ENCODE measurements at regions not wholly inside any gene's neighbourhood (a gene's known extent, or its start where the extent isn't known, plus 50 kb on each side); places are given as distances from the start of the nearest gene placed in this dataset.

GRCh38 chr9:11933926-11934325, 759.3 kb upstream of the TYRP1 start:
- H3K27ac ChIP-seq (ENCODE audit: low read depth, low read length) = no peak overlapping the region
- peaks cover 11% of the 10 kb centered on the region for H3K9me3 ChIP-seq (ENCODE audit: control insufficient read depth, insufficient read depth, low read length)
- POLR2A ChIA-PET = no interaction called here
- no peaks in the 10 kb centered on the region for H3K27me3 ChIP-seq (ENCODE audit: control insufficient read depth, insufficient read depth, low read length)
- H3K4me3 ChIP-seq (ENCODE audit: low read depth, low read length) = no peak overlapping the region
- DNase-seq (ENCODE audit: low read depth, low spot score) = no peak
- CTCF ChIA-PET = no interaction called here
- no peak for TF ChIP-seq CTCF (IDR thresholded peaks at IDR 0.05; ENCODE audit: low read depth, low read length)

GRCh38 chr9:11946531-11946930, 746.7 kb upstream of the TYRP1 start:
- Histone ChIP-seq H3K9me3 (ENCODE audit: control insufficient read depth, insufficient read depth, low read length) (peaks cover 6% of the 10 kb centered on the region), H3K4me3 (ENCODE audit: low read depth, low read length) (no peak overlapping the region), H3K27me3 (ENCODE audit: control insufficient read depth, insufficient read depth, low read length) (no peaks in the 10 kb centered on the region), H3K27ac (ENCODE audit: low read depth, low read length) (no peak overlapping the region)
- POLR2A ChIA-PET = no interaction called here
- DNase-seq (ENCODE audit: low read depth, low spot score) = no peak
- CTCF ChIA-PET = no interaction called here
- TF ChIP-seq CTCF (IDR thresholded peaks at IDR 0.05; ENCODE audit: low read depth, low read length) = no peak

- Histone ChIP-seq H3K27me3 (ENCODE audit: control insufficient read depth, insufficient read depth, low read length) (no peaks in the 10 kb centered on the region), H3K4me3 (ENCODE audit: low read depth, low read length) (no peak overlapping the region), H3K27ac (ENCODE audit: low read depth, low read length) (no peak overlapping the region), H3K9me3 (ENCODE audit: control insufficient read depth, insufficient read depth, low read length) (peaks cover 5% of the 10 kb centered on the region; the same call in 1 of the 2 replicates)
- POLR2A ChIA-PET = no interaction called here
- TF ChIP-seq CTCF (IDR thresholded peaks at IDR 0.05; ENCODE audit: low read depth, low read length) = no peak
- no peak for DNase-seq (ENCODE audit: low read depth, low spot score)
- CTCF ChIA-PET = no interaction called here
Observed at GRCh38 chr9:11962327-11962726, 730.9 kb upstream of the TYRP1 start.

- ChIA-PET POLR2A (no interaction called here), CTCF (no interaction called here)
- peaks cover 5% of the 10 kb centered on the region; the same call in 1 of the 2 replicates for H3K9me3 ChIP-seq (ENCODE audit: control insufficient read depth, insufficient read depth, low read length)
- no peaks in the 10 kb centered on the region for H3K27me3 ChIP-seq (ENCODE audit: control insufficient read depth, insufficient read depth, low read length)
- DNase-seq (ENCODE audit: low read depth, low spot score) = no peak
- no peak overlapping the region for H3K27ac ChIP-seq (ENCODE audit: low read depth, low read length)
- TF ChIP-seq CTCF (IDR thresholded peaks at IDR 0.05; ENCODE audit: low read depth, low read length) = no peak
- H3K4me3 ChIP-seq (ENCODE audit: low read depth, low read length) = no peak overlapping the region
Observed at GRCh38 chr9:11966786-11967185, 726.4 kb upstream of the TYRP1 start.

- H3K9me3 ChIP-seq (ENCODE audit: control insufficient read depth, insufficient read depth, low read length) = peaks cover 5% of the 10 kb centered on the region; the same call in 1 of the 2 replicates
- no peak overlapping the region for H3K4me3 ChIP-seq (ENCODE audit: low read depth, low read length)
- H3K27me3 ChIP-seq (ENCODE audit: control insufficient read depth, insufficient read depth, low read length) = no peaks in the 10 kb centered on the region
- no peak for DNase-seq (ENCODE audit: low read depth, low spot score)
- ChIA-PET POLR2A (no interaction called here), CTCF (no interaction called here)
- no peak overlapping the region for H3K27ac ChIP-seq (ENCODE audit: low read depth, low read length)
- TF ChIP-seq CTCF (IDR thresholded peaks at IDR 0.05; ENCODE audit: low read depth, low read length) = no peak
Observed at GRCh38 chr9:11968631-11969030, 724.6 kb upstream of the TYRP1 start.
